Upper lobe of right lung (tissue), 1 donor: ENCODE measurements at regions not wholly inside any gene's neighbourhood (a gene's known extent, or its start where the extent isn't known, plus 50 kb on each side); places are given as distances from the start of the nearest gene placed in this dataset.

Source experiments
- ATAC-seq: fragments of 200-7000 bp; cut with Tn5 transposase; one replicate; pipeline ENCODE4 v1.9.1; 2020; ENCODE audit warnings: mild to moderate bottlenecking, moderate library complexity
- DNase-seq: peaks from one replicate; pipeline ENCODE4 v3.0.0-alpha.2; 2020
- H3K27ac ChIP-seq: fragments of 200-600 bp; one replicate; pipeline ENCODE4 v1.8.0; 2022
- H3K27me3 ChIP-seq: fragments of 200-600 bp; one replicate; pipeline ENCODE4 v1.8.0; 2022; ENCODE audit warnings: mild to moderate bottlenecking
- H3K36me3 ChIP-seq: fragments of 200-600 bp; one replicate; pipeline ENCODE4 v1.8.0; 2022
- H3K4me1 ChIP-seq: fragments of 200-600 bp; one replicate; pipeline ENCODE4 v1.8.0; 2022
- H3K4me3 ChIP-seq: fragments of 200-600 bp; one replicate; pipeline ENCODE4 v1.8.0; 2022; ENCODE audit warnings: mild to moderate bottlenecking
- H3K9me3 ChIP-seq: fragments of 200-600 bp; one replicate; pipeline ENCODE4 v1.8.0; 2022
- CTCF ChIP-seq: fragments of 200-600 bp; IDR thresholded peaks from one replicate; pipeline ENCODE4 v1.8.0; 2022; ENCODE audit warnings: antibody characterized with exemption
- intact Hi-C: fragments of 100-400 bp; cut with DNase I; formaldehyde crosslinking; loops from one replicate; pipeline ENCODE4 v1.11.0; 2022
- donor health status: DM: no; HTN: yes; CAD: no; lungs with severe emphysema.

GRCh38 chr7:16014031-16014430 lies 327.5 kb upstream of the MEOX2 start:
- DNase-seq (no peak), ATAC-seq (no peak)
- Histone ChIP-seq H3K4me1 (no peaks in the 10 kb centered on the region), H3K36me3 (no peaks in the 10 kb centered on the region), H3K9me3 (no peaks in the 10 kb centered on the region), H3K27ac (no peak overlapping the region), H3K27me3 (no peaks in the 10 kb centered on the region), H3K4me3 (no peak overlapping the region)
- intact Hi-C loops: no loop called here
- TF ChIP-seq CTCF: no peak

- ATAC-seq (no peak), DNase-seq (no peak)
- Histone ChIP-seq H3K36me3 (no peaks in the 10 kb centered on the region), H3K27me3 (no peaks in the 10 kb centered on the region), H3K9me3 (no peaks in the 10 kb centered on the region), H3K4me3 (no peak overlapping the region), H3K4me1 (no peaks in the 10 kb centered on the region), H3K27ac (no peak overlapping the region)
- intact Hi-C loops: no loop called here
- TF ChIP-seq CTCF: no peak
Observed at GRCh38 chr7:16007911-16008310, 321.4 kb upstream of the MEOX2 start.

GRCh38 chr7:16004702-16005101 lies 318.2 kb upstream of the MEOX2 start:
- intact Hi-C loops: no loop called here
- ATAC-seq (no peak), DNase-seq (no peak)
- H3K9me3 ChIP-seq: no peaks in the 10 kb centered on the region
- H3K4me3 ChIP-seq: no peak overlapping the region
- no peaks in the 10 kb centered on the region for H3K27me3 ChIP-seq
- H3K4me1 ChIP-seq: no peaks in the 10 kb centered on the region
- H3K27ac ChIP-seq: no peak overlapping the region
- H3K36me3 ChIP-seq: no peaks in the 10 kb centered on the region
- no peak for TF ChIP-seq CTCF

- intact Hi-C loops: no loop called here
- H3K9me3 ChIP-seq: no peaks in the 10 kb centered on the region
- H3K36me3 ChIP-seq: no peaks in the 10 kb centered on the region
- H3K27me3 ChIP-seq: no peaks in the 10 kb centered on the region
- no peak for ATAC-seq
- no peak overlapping the region for H3K27ac ChIP-seq
- H3K4me1 ChIP-seq: no peaks in the 10 kb centered on the region
- no peak for TF ChIP-seq CTCF
- no peak for DNase-seq
- H3K4me3 ChIP-seq: no peak overlapping the region
Observed at GRCh38 chr7:16001477-16001876, 315.0 kb upstream of the MEOX2 start.

GRCh38 chr7:15998617-15999016 lies 312.1 kb upstream of the MEOX2 start:
- Histone ChIP-seq H3K4me1 (no peaks in the 10 kb centered on the region), H3K4me3 (no peak overlapping the region), H3K27ac (no peak overlapping the region), H3K36me3 (no peaks in the 10 kb centered on the region), H3K9me3 (no peaks in the 10 kb centered on the region), H3K27me3 (no peaks in the 10 kb centered on the region)
- intact Hi-C loops: no loop called here
- DNase-seq: no peak
- no peak for ATAC-seq
- TF ChIP-seq CTCF: no peak

- no peak overlapping the region for H3K4me3 ChIP-seq
- no peaks in the 10 kb centered on the region for H3K9me3 ChIP-seq
- H3K27ac ChIP-seq: no peak overlapping the region
- H3K4me1 ChIP-seq: no peaks in the 10 kb centered on the region
- no peak for TF ChIP-seq CTCF
- ATAC-seq (no peak), DNase-seq (no peak)
- no peaks in the 10 kb centered on the region for H3K27me3 ChIP-seq
- H3K36me3 ChIP-seq: no peaks in the 10 kb centered on the region
- intact Hi-C loops: no loop called here
Observed at GRCh38 chr7:15995027-15995426, 308.5 kb upstream of the MEOX2 start.
